ENCODE measurements at regions not wholly inside any gene's neighbourhood (a gene's known extent, or its start where the extent isn't known, plus 50 kb on each side); places are given as distances from the start of the nearest gene placed in this dataset.

DNA sequence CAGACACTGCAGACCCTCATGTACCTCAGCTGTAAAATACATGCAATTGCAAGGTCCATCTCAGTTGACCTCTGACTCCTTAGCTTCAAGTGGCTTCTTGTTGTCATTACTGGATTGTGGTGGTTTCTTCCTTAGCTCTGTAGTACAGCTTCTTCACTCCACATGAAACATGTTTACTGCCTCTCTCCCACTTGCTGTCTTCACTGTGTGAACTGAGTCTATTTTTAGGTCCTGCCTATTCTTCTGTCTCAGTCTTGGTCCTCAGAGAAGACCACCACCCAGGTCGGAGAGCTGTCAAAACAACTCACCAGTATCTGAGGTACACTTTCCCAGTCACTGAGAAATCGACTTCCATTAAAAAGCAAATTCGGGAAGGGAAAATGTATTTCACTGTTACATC is 50.2 kb upstream of the EYA4 start:
- TF ChIP-seq, protein P1, sequence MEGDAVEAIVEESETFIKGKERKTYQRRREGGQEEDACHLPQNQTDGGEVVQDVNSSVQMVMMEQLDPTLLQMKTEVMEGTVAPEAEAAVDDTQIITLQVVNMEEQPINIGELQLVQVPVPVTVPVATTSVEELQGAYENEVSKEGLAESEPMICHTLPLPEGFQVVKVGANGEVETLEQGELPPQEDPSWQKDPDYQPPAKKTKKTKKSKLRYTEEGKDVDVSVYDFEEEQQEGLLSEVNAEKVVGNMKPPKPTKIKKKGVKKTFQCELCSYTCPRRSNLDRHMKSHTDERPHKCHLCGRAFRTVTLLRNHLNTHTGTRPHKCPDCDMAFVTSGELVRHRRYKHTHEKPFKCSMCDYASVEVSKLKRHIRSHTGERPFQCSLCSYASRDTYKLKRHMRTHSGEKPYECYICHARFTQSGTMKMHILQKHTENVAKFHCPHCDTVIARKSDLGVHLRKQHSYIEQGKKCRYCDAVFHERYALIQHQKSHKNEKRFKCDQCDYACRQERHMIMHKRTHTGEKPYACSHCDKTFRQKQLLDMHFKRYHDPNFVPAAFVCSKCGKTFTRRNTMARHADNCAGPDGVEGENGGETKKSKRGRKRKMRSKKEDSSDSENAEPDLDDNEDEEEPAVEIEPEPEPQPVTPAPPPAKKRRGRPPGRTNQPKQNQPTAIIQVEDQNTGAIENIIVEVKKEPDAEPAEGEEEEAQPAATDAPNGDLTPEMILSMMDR (IDR thresholded peaks at IDR 0.05; ENCODE audit: low read length) = no peak
- no peak for TF ChIP-seq EZH2 (IDR thresholded peaks at IDR 0.05; ENCODE audit: borderline replicate concordance, low read length)

All from OCI-LY1 (cell line).